ENCODE measurements at regions not wholly inside any gene's neighbourhood (a gene's known extent, or its start where the extent isn't known, plus 50 kb on each side); places are given as distances from the start of the nearest gene placed in this dataset.
"Not testable (repeated sequence)": the region's sequence is repeated elsewhere in the genome, so short reads cannot be mapped to it uniquely, and the experiment has no call there.

GRCh38 chr4:111281219-111281618 lies 658.3 kb upstream of the PITX2 start:
- Histone ChIP-seq H3K4me1 (ENCODE audit: control insufficient read depth, low read depth, low read length) (no peaks in the 10 kb centered on the region), H3K9me3 (ENCODE audit: control insufficient read depth, low read depth, low read length) (no peaks in the 10 kb centered on the region), H3K27ac (ENCODE audit: low read length) (no peak overlapping the region), H3K36me3 (ENCODE audit: control insufficient read depth, low read depth, low read length) (no peaks in the 10 kb centered on the region), H3K9ac (ENCODE audit: low read length) (no peak overlapping the region), H3K27me3 (ENCODE audit: control insufficient read depth, insufficient read depth, low read length) (no peaks in the 10 kb centered on the region), H3K4me3 (ENCODE audit: low read length) (no peak overlapping the region)

GRCh38 chr4:111282035-111282434 lies 659.2 kb upstream of the PITX2 start:
- no peak overlapping the region for H3K27ac ChIP-seq (ENCODE audit: low read length)
- H3K4me1 ChIP-seq (ENCODE audit: control insufficient read depth, low read depth, low read length), result no peaks in the 10 kb centered on the region
- no peaks in the 10 kb centered on the region for H3K36me3 ChIP-seq (ENCODE audit: control insufficient read depth, low read depth, low read length)
- H3K9ac ChIP-seq (ENCODE audit: low read length), result no peak overlapping the region
- no peaks in the 10 kb centered on the region for H3K9me3 ChIP-seq (ENCODE audit: control insufficient read depth, low read depth, low read length)
- H3K4me3 ChIP-seq (ENCODE audit: low read length), result no peak overlapping the region
- H3K27me3 ChIP-seq (ENCODE audit: control insufficient read depth, insufficient read depth, low read length), result no peaks in the 10 kb centered on the region

GRCh38 chr4:111283066-111283677 lies 660.3 kb upstream of the PITX2 start:
- no peaks in the 10 kb centered on the region for H3K36me3 ChIP-seq (ENCODE audit: control insufficient read depth, low read depth, low read length)
- H3K27me3 ChIP-seq (ENCODE audit: control insufficient read depth, insufficient read depth, low read length), result no peaks in the 10 kb centered on the region
- H3K9ac ChIP-seq (ENCODE audit: low read length), result no peak overlapping the region
- H3K27ac ChIP-seq (ENCODE audit: low read length), result no peak overlapping the region
- no peak overlapping the region for H3K4me3 ChIP-seq (ENCODE audit: low read length)
- H3K9me3 ChIP-seq (ENCODE audit: control insufficient read depth, low read depth, low read length), result no peaks in the 10 kb centered on the region
- no peaks in the 10 kb centered on the region for H3K4me1 ChIP-seq (ENCODE audit: control insufficient read depth, low read depth, low read length)

DNA sequence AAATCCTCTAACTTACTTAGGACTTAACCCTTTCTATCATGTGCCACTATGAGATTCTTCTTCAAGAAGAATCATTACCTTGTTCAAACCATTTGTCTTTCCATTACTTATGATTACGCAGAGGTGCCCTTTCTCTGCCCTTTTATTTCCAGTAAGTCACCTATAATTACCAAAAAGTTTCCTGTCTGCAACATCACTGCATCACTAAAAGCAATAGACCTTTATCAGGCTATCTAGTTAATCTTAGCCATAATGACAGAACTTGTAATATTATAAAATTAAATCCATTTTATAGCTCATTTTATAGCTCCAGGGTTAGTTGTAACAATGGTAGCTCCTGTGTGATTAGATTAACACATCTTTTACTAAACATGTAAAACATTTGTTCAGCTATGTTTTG lies 673.6 kb upstream of the PITX2 start:
- Histone ChIP-seq H3K9me3 (ENCODE audit: control insufficient read depth, low read depth, low read length) (no peaks in the 10 kb centered on the region), H3K4me3 (ENCODE audit: low read length) (no peak overlapping the region), H3K27ac (ENCODE audit: low read length) (no peak overlapping the region), H3K9ac (ENCODE audit: low read length) (no peak overlapping the region), H3K4me1 (ENCODE audit: control insufficient read depth, low read depth, low read length) (no peaks in the 10 kb centered on the region), H3K27me3 (ENCODE audit: control insufficient read depth, insufficient read depth, low read length) (no peaks in the 10 kb centered on the region), H3K36me3 (ENCODE audit: control insufficient read depth, low read depth, low read length) (no peaks in the 10 kb centered on the region)

DNA sequence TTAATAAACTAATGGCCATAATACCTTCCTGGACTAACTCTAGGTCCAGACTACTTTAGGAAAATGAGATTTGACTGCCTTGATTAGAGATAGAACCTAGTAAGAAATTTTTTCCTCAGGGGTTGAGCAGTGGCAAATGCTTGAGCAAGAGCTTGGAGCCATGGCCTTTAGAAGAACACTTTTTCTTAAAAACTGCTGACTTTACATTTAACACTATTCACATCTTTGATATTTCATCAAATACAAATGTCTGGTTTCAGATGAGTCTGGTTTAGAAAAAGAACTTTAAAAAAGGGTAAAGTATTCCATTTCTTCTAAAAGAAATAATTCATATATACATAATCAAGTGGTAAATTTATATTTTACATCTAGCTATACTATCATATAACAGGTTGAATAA lies 680.9 kb upstream of the PITX2 start:
- Histone ChIP-seq H3K4me3 (ENCODE audit: low read length) (no peak overlapping the region), H3K4me1 (ENCODE audit: control insufficient read depth, low read depth, low read length) (no peaks in the 10 kb centered on the region)

GRCh38 chr4:111323496-111323895 lies 700.6 kb upstream of the PITX2 start:
- no peaks in the 10 kb centered on the region for H3K27me3 ChIP-seq (ENCODE audit: control insufficient read depth, insufficient read depth, low read length)
- no peak overlapping the region for H3K9ac ChIP-seq (ENCODE audit: low read length)
- no peaks in the 10 kb centered on the region for H3K4me1 ChIP-seq (ENCODE audit: control insufficient read depth, low read depth, low read length)
- no peak overlapping the region for H3K27ac ChIP-seq (ENCODE audit: low read length)
- H3K36me3 ChIP-seq (ENCODE audit: control insufficient read depth, low read depth, low read length), result no peaks in the 10 kb centered on the region
- H3K9me3 ChIP-seq (ENCODE audit: control insufficient read depth, low read depth, low read length), result no peaks in the 10 kb centered on the region
- no peak overlapping the region for H3K4me3 ChIP-seq (ENCODE audit: low read length)

More for the DNA sequence above, 680.9 kb upstream of the PITX2 start:
- Histone ChIP-seq H3K27ac (ENCODE audit: low read length) (no peak overlapping the region), H3K36me3 (ENCODE audit: control insufficient read depth, low read depth, low read length) (no peaks in the 10 kb centered on the region), H3K27me3 (ENCODE audit: control insufficient read depth, insufficient read depth, low read length) (no peaks in the 10 kb centered on the region), H3K9ac (ENCODE audit: low read length) (no peak overlapping the region), H3K9me3 (ENCODE audit: control insufficient read depth, low read depth, low read length) (no peaks in the 10 kb centered on the region)

GRCh38 chr4:111323916-111324315 lies 701.0 kb upstream of the PITX2 start:
- Histone ChIP-seq H3K27ac (ENCODE audit: low read length) (no peak overlapping the region), H3K36me3 (ENCODE audit: control insufficient read depth, low read depth, low read length) (no peaks in the 10 kb centered on the region), H3K27me3 (ENCODE audit: control insufficient read depth, insufficient read depth, low read length) (no peaks in the 10 kb centered on the region), H3K9ac (ENCODE audit: low read length) (no peak overlapping the region), H3K4me3 (ENCODE audit: low read length) (no peak overlapping the region), H3K9me3 (ENCODE audit: control insufficient read depth, low read depth, low read length) (no peaks in the 10 kb centered on the region), H3K4me1 (ENCODE audit: control insufficient read depth, low read depth, low read length) (no peaks in the 10 kb centered on the region)

DNA sequence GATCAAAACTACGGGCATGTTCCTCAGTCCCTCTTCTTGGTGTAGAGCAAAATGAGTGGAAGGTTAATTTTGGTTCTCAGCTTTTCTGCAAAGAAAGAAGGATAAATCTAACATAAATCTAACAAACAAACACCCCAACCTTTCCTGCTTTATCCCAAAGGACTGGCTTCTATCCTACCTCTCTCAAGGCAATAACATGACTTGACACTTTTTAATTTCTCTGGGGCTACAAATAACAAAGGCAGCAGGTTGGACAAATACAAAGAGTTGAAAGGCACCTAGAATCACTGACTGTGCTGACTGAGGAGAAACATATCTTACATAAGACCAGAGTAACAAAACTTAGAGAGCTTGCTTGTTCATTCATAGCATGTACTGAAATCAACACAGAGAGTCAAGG lies 703.6 kb upstream of the PITX2 start:
- H3K36me3 ChIP-seq (ENCODE audit: control insufficient read depth, low read depth, low read length), result no peaks in the 10 kb centered on the region
- H3K27me3 ChIP-seq (ENCODE audit: control insufficient read depth, insufficient read depth, low read length), result no peaks in the 10 kb centered on the region
- no peak overlapping the region for H3K4me3 ChIP-seq (ENCODE audit: low read length)
- H3K9ac ChIP-seq (ENCODE audit: low read length), result no peak overlapping the region
- no peak overlapping the region for H3K27ac ChIP-seq (ENCODE audit: low read length)
- H3K9me3 ChIP-seq (ENCODE audit: control insufficient read depth, low read depth, low read length), result no peaks in the 10 kb centered on the region
- H3K4me1 ChIP-seq (ENCODE audit: control insufficient read depth, low read depth, low read length), result no peaks in the 10 kb centered on the region

DNA sequence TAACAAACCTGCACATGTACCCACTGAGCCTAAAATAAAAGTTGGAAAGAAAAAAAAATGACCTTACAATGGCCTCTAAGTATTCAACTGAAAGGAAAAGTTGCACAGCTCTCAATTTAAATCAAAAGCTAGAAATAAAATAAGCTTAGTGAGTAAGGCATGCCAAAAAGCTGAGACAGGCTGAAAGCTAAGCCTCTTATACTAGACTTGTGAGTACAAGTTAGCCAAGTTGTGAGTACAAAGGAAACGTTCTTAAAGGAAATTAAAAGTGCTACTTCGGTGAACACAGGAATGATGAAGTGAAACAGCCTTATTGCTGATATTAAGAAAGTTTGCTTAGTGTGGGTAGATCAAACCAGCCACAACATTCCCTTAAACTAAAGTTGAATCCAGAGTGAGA lies 707.9 kb upstream of the PITX2 start:
- Histone ChIP-seq H3K9me3 (ENCODE audit: control insufficient read depth, low read depth, low read length) (no peaks in the 10 kb centered on the region), H3K4me1 (ENCODE audit: control insufficient read depth, low read depth, low read length) (no peaks in the 10 kb centered on the region), H3K36me3 (ENCODE audit: control insufficient read depth, low read depth, low read length) (no peaks in the 10 kb centered on the region), H3K9ac (ENCODE audit: low read length) (no peak overlapping the region), H3K27me3 (ENCODE audit: control insufficient read depth, insufficient read depth, low read length) (no peaks in the 10 kb centered on the region), H3K27ac (ENCODE audit: low read length) (no peak overlapping the region), H3K4me3 (ENCODE audit: low read length) (no peak overlapping the region)

- Histone ChIP-seq H3K4me3 (ENCODE audit: low read length) (no peak overlapping the region), H3K9me3 (ENCODE audit: control insufficient read depth, low read depth, low read length) (no peaks in the 10 kb centered on the region), H3K27ac (ENCODE audit: low read length) (no peak overlapping the region), H3K27me3 (ENCODE audit: control insufficient read depth, insufficient read depth, low read length) (no peaks in the 10 kb centered on the region), H3K4me1 (ENCODE audit: control insufficient read depth, low read depth, low read length) (no peaks in the 10 kb centered on the region), H3K36me3 (ENCODE audit: control insufficient read depth, low read depth, low read length) (no peaks in the 10 kb centered on the region), H3K9ac (ENCODE audit: low read length) (no peak overlapping the region)
Observed at GRCh38 chr4:111334361-111334760, 711.5 kb upstream of the PITX2 start.

DNA sequence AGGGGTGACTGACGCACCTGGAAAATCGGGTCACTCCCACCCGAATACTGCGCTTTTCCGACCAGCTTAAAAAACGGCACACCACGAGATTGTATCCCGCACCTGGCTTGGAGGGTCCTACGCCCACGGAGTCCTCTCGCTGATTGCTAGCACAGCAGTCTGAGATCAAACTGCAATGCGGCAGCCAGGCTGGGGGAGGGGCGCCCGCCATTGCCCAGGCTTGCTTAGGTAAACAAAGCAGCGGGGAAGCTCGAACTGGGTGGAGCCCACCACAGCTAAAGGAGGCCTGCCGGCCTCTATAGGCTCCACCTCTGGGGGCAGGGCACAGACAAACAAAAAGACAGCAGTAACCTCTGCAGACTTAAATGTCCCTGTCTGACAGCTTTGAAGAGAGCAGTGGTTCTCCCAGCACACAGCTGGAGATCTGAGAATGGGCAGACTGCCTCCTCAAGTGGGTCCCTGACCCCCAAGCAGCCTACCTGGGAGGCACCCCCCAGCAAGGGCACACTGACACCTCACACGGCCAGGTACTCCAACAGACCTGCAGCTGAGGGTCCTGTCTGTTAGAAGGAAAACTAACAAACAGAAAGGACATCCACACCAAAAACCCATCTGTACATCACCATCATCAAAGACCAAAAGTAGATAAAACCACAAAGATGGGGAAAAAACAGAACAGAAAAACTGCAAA lies 714.5 kb upstream of the PITX2 start:
- not testable (repeated sequence) for H3K4me1 ChIP-seq (ENCODE audit: control insufficient read depth, low read depth, low read length); H3K27ac ChIP-seq (ENCODE audit: low read length); H3K9me3 ChIP-seq (ENCODE audit: control insufficient read depth, low read depth, low read length); H3K36me3 ChIP-seq (ENCODE audit: control insufficient read depth, low read depth, low read length); H3K27me3 ChIP-seq (ENCODE audit: control insufficient read depth, insufficient read depth, low read length)
- Histone ChIP-seq H3K4me3 (ENCODE audit: low read length) (peak overlapping the region; percentile 24), H3K9ac (ENCODE audit: low read length) (peak overlapping the region; percentile 17)

GRCh38 chr4:111359602-111360001 lies 736.7 kb upstream of the PITX2 start:
- Histone ChIP-seq H3K27ac (ENCODE audit: low read length) (no peak overlapping the region), H3K36me3 (ENCODE audit: control insufficient read depth, low read depth, low read length) (no peaks in the 10 kb centered on the region), H3K4me3 (ENCODE audit: low read length) (no peak overlapping the region), H3K9ac (ENCODE audit: low read length) (no peak overlapping the region), H3K9me3 (ENCODE audit: control insufficient read depth, low read depth, low read length) (no peaks in the 10 kb centered on the region), H3K27me3 (ENCODE audit: control insufficient read depth, insufficient read depth, low read length) (no peaks in the 10 kb centered on the region), H3K4me1 (ENCODE audit: control insufficient read depth, low read depth, low read length) (no peaks in the 10 kb centered on the region)
